A172 (cell line): ENCODE measurements at regions not wholly inside any gene's neighbourhood (a gene's known extent, or its start where the extent isn't known, plus 50 kb on each side); places are given as distances from the start of the nearest gene placed in this dataset.

Experiments used
- DNase-seq: peaks from one replicate; pipeline ENCODE4 v3.0.0-alpha.2; 2015; ENCODE audit warnings: low spot score

DNA sequence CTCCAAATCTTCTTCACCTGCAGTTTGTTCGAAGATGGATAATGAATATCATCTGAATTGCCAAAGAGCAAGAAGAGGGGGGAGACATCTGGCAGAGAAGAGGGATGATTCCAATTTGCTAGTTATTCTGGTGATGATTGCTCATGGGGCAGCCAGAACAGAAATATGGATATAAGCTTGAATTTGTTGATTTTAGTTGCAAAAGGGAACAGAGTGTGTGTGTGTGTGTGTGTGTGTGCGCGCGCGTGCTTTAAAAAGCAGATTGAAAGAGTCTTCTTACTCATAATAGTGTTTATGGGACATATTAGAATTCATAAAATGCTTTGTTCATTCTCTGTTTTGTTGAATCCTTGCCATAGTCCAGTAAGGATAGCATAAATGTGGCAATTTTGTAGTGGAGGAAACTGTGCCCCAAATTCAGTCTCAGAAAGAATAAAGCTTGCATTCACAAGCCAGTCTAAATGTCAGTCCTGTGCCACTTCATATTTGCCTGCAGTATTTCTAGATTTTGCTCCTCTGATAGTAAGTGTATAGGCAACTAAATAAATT is 436.3 kb upstream of the KLF4 start:
- no peak for DNase-seq

GRCh38 chr9:107922260-107922659 is 432.7 kb upstream of the KLF4 start:
- DNase-seq, result no peak

DNA sequence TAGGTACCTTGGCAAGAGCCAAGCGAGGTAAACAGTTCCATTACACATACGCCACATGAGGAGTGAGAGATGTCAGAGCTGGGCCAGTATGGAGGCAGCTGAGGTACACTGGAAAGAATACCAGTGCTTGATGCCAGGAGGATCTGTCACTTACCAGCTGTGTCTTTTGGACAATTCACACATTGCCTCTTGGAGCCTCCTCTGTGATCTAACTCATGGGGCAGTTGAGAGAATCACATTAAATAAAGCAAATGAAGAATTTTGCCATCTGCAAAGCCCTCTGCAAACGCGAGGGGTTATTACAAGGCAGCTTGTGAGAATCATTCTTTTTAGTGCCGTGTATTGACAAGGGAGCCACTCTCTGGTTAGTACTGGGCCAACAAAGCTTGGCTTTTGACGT is 429.7 kb upstream of the KLF4 start:
- DNase-seq, result no peak

GRCh38 chr9:107918749-107919148 is 429.2 kb upstream of the KLF4 start:
- DNase-seq, result no peak

DNA sequence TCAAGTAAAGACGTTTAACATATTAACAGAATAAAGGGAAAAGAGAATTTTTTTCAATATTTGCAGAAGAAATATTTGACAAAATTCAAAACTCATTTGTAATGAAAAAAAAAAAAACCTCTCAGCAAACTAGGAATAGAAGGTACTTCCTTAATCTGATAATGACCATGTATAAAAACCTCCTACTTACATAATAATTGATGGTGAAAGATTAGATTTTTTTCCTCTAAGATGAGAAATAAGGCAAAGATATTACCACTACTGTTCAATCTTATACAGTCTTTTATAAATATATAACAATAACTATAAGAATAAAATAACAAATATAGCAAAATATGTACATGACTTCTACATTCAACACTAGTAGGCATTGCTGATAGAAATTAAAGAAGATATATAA is 424.6 kb upstream of the KLF4 start:
- no peak for DNase-seq

- DNase-seq, result no peak
These were observed 418.1 kb upstream of the KLF4 start for GRCh38 chr9:107907715-107908114.

DNA sequence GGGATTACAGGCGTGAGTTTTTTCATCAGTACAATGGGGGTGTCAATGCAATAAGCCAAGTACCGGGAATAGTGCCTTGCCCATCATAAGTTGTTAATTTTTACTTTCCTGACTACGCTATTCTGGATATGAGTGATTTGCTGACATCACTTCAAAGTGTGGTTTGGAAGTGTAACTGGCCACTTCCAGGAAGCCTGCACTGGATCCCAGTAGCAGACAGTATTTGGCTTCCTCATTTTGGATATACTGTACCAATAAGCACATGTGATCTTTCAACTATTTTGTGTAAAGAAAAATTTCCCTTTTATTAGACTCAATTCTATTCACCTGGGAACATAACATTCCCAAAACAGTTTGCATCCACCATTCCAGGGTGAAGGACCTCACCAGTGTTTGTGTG is 417.7 kb upstream of the KLF4 start:
- DNase-seq, result no peak

DNA sequence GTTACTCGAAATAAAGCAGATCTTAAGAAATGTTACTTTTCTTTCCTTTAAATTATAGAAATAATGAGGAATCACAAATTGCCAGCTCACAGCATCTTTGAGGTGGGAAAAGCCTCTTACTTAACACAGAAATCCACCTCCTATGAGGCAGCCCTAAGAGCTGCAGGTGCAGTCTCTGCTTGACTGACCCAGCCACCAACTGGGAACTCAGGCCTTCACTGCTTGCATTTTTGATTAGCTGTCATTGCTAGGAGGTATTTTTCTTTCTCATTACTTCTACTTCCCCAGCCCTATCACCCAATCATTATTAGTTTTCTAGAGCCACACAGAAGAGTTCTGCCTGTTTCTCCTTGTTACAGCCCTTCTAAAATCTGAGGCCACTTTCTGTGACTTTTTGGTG is 416.5 kb upstream of the KLF4 start:
- DNase-seq, result no peak

DNA sequence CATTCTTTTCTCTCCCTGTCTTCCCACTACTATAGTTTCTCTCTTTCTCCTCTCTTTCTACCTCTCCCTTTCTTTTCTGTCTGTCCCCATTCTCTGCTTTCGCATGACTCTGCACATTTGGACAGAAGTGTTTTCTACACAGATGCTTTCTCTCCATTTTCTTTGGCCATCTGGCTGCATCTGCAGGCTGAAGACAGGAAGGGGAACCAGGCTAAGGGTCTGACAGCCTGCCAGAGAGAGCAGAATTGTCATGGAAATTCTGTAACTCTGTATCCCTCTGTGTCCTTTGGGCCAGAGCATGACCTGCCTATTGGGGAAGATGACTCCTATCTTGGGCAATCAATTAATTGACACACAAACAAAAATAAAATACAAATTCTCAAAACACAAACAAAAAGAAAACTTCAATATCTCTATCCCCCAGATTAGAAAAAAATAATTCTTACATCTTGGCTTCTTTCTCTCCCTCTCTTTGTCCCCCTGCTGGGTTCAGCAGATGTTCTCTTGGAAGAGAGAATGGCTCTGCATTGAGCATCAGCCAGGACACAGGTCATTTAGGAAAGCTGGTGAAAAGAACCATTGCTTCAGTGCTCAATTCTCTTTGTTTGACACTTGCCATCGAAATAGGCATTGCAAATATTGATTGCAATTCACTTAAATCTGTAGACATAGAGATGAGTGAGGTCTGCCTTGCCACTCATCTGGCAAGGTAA is 415.9 kb upstream of the KLF4 start:
- no peak for DNase-seq

DNA sequence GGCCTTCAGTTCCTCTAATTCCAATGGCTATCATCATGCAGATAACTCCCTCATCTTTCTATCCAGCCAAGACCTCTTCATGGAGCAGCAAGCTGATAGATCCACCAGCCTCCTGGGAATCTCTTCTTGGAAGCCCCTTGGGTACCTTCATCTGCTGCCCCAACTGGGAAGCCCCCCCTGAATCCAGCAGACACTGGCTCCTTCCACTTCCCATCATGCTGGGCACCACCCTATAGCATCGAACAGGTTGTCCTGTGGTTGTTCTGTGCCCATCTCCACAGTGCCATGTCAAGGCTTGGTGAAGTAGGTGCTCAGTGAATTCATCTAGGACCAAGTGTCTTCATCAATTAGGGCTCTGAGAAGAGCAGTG is 410.4 kb upstream of the KLF4 start:
- DNase-seq, result no peak

- DNase-seq, result no peak
These were observed 409.2 kb upstream of the KLF4 start for GRCh38 chr9:107898761-107899160.

DNA sequence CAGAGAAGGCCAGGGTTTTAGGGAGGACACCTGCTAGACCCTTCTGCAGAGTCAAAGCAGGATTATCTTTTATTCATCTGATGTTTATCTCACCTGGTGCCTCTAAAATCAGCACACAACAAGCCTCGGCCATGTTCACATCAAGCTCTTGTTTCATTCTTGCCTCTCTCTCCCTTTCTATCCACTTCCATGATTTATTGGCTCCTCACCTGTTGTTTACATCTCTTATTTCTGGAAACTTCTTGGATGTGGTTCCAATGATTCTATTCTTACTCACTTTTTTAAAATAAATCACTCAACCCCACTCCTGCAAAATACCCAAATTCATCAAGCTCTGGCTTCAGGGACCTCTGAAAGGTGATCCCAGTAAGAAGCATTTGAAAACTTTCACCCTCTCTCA is 407.0 kb upstream of the KLF4 start:
- DNase-seq, result no peak

GRCh38 chr9:107895501-107896001 is 406.0 kb upstream of the KLF4 start:
- DNase-seq, result no peak

DNA sequence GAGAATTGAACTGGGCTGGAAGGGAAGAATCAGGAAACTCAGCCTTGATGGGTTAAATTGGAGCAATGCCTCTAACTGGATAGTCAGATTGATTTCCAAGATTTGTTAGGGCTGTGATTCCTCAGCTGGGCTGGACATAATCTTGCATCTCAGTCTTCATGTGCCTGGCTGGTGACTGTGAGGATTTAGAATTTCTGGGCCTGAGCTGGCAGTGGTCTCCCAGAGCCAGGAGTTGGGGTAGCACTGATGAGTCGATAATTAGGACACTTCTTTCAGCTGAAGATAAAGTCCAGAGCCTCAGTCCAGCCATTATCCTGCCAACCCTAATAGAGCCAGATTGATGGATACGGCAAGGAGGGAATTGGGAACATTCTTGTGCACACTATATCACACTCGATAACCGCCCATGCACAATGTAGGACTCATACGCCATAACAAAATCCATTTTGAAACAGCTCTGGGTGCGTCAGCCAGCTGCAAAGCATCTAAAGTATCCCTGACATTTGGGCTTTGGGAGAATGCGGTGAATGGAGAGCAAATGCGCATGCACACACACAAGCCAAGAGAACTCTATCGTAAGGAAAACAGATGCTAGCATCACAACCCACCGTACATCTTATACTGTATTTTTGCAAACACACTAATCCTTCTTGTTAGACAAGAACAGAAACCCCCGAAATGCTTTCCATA is 405.1 kb upstream of the KLF4 start:
- no peak for DNase-seq

DNA sequence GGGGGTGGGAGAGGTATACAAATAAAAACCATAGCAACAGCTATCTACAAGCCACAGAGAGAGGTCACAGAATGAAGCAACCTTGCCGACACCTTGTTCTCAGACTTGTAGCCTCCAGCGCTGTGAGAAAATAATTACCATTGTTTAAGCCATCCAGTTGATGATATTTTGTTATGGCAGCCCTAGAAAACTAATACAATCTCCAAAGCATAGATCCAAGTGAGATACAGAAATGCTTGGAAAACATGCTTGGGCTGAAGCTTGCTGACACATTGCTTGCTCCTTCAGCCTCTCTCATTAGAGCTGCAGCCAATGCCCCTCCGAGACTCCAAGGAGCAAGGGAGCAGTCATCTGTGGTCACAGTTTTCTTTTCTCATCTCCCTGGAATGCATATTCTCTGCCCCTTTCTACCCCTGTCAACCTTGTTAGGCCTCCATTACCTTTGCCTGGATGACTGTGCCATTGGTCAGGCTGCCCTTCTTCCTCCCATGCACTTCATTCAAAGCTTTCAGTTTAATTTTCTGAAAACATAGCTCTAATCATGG is 401.4 kb upstream of the KLF4 start:
- DNase-seq, result peak; percentile 63

DNA sequence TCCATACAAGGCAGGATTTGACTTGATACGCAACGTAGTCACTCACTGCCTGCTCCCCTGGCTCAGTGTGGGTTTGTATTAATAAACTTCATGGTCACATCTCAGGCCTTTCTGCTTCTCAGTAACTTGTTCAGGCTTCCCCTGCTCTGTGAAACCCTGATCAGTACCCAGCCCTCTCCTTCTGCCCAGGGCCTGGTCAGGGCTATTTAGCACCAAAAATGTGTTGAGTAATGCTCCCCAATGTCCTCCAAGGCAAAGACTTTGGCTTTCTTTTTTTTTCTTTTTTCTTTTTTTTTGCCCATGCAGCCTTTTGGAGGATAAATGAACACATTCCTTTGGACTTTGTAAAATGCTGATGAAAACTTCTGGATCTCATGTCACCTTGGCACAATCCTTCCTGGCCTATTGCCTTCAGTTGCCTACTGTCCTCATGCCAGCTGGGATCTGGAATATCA is 399.2 kb upstream of the KLF4 start:
- no peak for DNase-seq

- no peak for DNase-seq
These were observed 397.3 kb upstream of the KLF4 start for GRCh38 chr9:107886826-107887225.

- no peak for DNase-seq
These were observed 394.0 kb upstream of the KLF4 start for GRCh38 chr9:107883496-107884124.

DNA sequence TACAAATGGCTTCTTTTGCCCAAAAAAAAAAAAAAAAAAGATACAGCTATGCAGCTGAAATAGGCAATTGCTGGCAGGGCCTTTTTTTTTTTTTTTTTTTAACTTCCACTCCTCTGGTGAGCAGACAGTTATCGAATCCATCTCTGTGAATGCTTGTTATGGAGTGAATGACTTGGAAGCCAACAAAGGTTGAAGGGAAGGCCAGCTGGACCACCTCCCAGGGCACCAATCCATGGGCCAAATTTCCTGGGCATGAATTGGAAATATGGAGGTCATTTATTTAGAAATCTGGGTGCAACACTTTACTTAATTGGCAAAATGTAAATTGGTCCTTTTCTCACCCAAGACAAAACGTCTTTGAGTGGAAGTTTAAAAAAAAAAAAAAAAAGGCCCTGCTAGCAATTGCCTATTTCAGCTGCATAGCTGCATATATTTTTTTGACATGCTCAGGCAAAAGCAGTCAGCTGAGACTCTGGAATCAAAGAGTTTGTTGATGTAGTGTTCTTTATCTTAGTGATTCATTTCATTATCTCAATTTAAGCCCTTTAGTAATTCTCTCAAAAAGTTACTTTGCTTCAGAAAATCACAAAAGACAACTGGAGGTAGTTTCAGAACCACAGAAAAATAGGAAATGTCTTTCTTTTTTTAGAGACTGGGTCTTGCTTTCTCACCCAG is 392.2 kb upstream of the KLF4 start:
- no peak for DNase-seq

DNA sequence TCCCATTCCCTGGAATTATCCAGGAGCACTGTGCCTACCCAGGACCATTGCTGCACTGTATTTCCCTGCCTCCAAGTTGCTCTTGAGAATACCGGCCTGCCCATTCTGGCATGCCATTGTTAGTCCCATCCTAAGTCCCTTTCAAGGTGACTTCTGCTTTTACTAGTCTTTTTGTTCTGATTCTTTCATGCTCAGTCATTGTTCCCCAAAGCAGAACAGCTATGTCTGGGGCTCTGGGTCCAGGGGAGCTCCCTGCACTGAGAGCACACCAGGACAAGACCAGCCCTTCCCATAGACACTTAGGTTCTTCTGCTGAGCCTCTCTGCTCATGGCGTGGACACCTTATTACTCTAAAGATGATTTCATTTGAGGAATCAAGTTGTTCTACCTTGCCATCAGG is 388.9 kb upstream of the KLF4 start:
- no peak for DNase-seq

DNA sequence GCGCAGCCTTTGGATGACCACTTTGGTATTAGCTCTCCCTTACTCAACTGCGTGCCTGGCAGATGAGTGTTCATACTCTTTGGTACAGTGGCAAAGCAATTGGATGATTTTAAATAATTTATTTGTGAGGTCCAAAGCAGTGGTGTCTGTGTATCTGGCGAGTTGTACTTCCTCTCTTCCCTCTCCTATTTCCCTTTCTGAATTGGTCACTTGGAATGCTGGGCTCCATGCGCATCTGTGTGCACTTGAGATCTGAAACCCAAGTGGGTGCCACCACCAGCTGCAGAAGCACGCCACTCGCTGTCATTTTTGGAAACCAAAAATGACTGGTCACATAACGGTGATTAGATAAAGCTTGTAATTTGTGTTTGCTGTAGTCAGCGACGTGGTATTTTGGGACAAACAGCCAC is 386.0 kb upstream of the KLF4 start:
- DNase-seq, result no peak
